Breast epithelium (tissue), 4 donors: ENCODE measurements at regions not wholly inside any gene's neighbourhood (a gene's known extent, or its start where the extent isn't known, plus 50 kb on each side); places are given as distances from the start of the nearest gene placed in this dataset.

Source experiments
- DNase-seq, 2 donors: peaks; one replicate each; pipeline ENCODE4 v3.0.0-alpha.2; 2019; ENCODE audit warnings: low spot score in 2 of 2
- H3K27ac ChIP-seq, 2 donors: fragments of 200-600 bp; sonication (generic) in 1 of 2; one replicate each; pipeline ENCODE4 v1.5.1; 2016 to 2019; ENCODE audit warnings: mild to moderate bottlenecking in 1 of 2
- H3K27me3 ChIP-seq, 2 donors: fragments of 200-600 bp; sonication (generic) in 1 of 2; one replicate each; pipeline versions ENCODE4 v1.5.1 to v1.6.0; 2017 to 2019; ENCODE audit warnings: control low read depth in 1 of 2, mild to moderate bottlenecking in 1 of 2
- H3K36me3 ChIP-seq: fragments of 200-600 bp; one replicate; pipeline ENCODE4 v1.5.1; 2019
- H3K4me1 ChIP-seq, 2 donors: fragments of 200-600 bp; sonication (generic); one replicate each; pipeline ENCODE4 v1.5.1; 2016 to 2019; ENCODE audit warnings: control low read depth in 1 of 2
- H3K4me3 ChIP-seq, 3 donors: fragments of 200-600 bp; sonication (generic); 1 replicate in 2 of 3; 2 replicates in 1 of 3; pipeline ENCODE4 v1.5.1; 2016 to 2019; ENCODE audit warnings: mild to moderate bottlenecking in 3 of 3, moderate library complexity in 2 of 3
- H3K9me3 ChIP-seq, 2 donors: fragments of 200-600 bp; sonication (generic) in 1 of 2; one replicate each; pipeline ENCODE4 v1.5.1; 2016 to 2019; ENCODE audit warnings: control low read depth in 1 of 2
- CTCF ChIP-seq, 3 donors: fragments of 450-650 bp; IDR thresholded peaks; one replicate each; pipeline ENCODE4 v1.5.1; 2016 to 2017; ENCODE audit warnings: antibody characterized with exemption in 3 of 3, mild to moderate bottlenecking in 3 of 3, moderate library complexity in 3 of 3
- POLR2A ChIP-seq: fragments of 450-650 bp; IDR thresholded peaks from one replicate; pipeline ENCODE4 v1.6.1; 2016; ENCODE audit warnings: antibody characterized with exemption, mild to moderate bottlenecking, moderate library complexity
- POLR2AphosphoS5 ChIP-seq, 3 donors: sonication (generic); formaldehyde crosslinking; IDR thresholded peaks; one replicate each; pipeline ENCODE4 v1.6.1; 2017; ENCODE audit warnings: antibody characterized with exemption in 3 of 3
- intact Hi-C: fragments of 100-400 bp; cut with DNase I; formaldehyde crosslinking; loops from one replicate; pipeline ENCODE4 v1.15.1; 2023; ENCODE audit warnings: low total_unique reads

- no peak for DNase-seq
- Histone ChIP-seq H3K4me1 (no peaks in the 10 kb centered on the region), H3K9me3 (no peaks in the 10 kb centered on the region), H3K27ac (no peak overlapping the region), H3K27me3 (no peaks in the 10 kb centered on the region), H3K4me3 (no peak overlapping the region), H3K36me3 (no peaks in the 10 kb centered on the region)
- TF ChIP-seq CTCF (IDR thresholded peaks at IDR 0.05) (no peak), POLR2AphosphoS5 (IDR thresholded peaks at IDR 0.05) (no peak), POLR2A (no peak)
- intact Hi-C loops, result loop anchor here (10.0 kb wide), 1 partner anchor 1923 kb away; no protein-coding TSS in a partner anchor
Observed at GRCh38 chr6:103797738-103798137, 1062.0 kb downstream of the HACE1 start.

- intact Hi-C loops, result loop anchor here (10.0 kb wide), 1 partner anchor 1917 kb away; no protein-coding TSS in a partner anchor
- TF ChIP-seq POLR2A, result no peak
- no peak for TF ChIP-seq POLR2AphosphoS5 (IDR thresholded peaks at IDR 0.05)
- TF ChIP-seq CTCF (IDR thresholded peaks at IDR 0.05), result no peak
- DNase-seq, result no peak
- Histone ChIP-seq H3K36me3 (no peaks in the 10 kb centered on the region), H3K4me1 (no peaks in the 10 kb centered on the region), H3K9me3 (no peaks in the 10 kb centered on the region), H3K4me3 (no peak overlapping the region), H3K27ac (no peak overlapping the region), H3K27me3 (no peaks in the 10 kb centered on the region)
Observed at GRCh38 chr6:103791458-103791857, 1068.3 kb downstream of the HACE1 start.

GRCh38 chr6:103784117-103784516 is 1075.6 kb downstream of the HACE1 start:
- no peaks in the 10 kb centered on the region for H3K36me3 ChIP-seq
- H3K4me3 ChIP-seq, result no peak overlapping the region
- H3K4me1 ChIP-seq, result no peaks in the 10 kb centered on the region
- H3K27ac ChIP-seq, result no peak overlapping the region
- H3K9me3 ChIP-seq, result no peaks in the 10 kb centered on the region
- no peak for TF ChIP-seq POLR2A
- TF ChIP-seq CTCF (IDR thresholded peaks at IDR 0.05), result no peak
- no peak for TF ChIP-seq POLR2AphosphoS5 (IDR thresholded peaks at IDR 0.05)
- no peaks in the 10 kb centered on the region for H3K27me3 ChIP-seq
- intact Hi-C loops, result no loop called here
- DNase-seq, result no peak

GRCh38 chr6:103783329-103783728 is 1076.4 kb downstream of the HACE1 start:
- no peak for DNase-seq
- H3K4me1 ChIP-seq, result no peaks in the 10 kb centered on the region
- no peak overlapping the region for H3K4me3 ChIP-seq
- intact Hi-C loops, result no loop called here
- no peak for TF ChIP-seq POLR2A
- TF ChIP-seq CTCF (IDR thresholded peaks at IDR 0.05), result no peak
- TF ChIP-seq POLR2AphosphoS5 (IDR thresholded peaks at IDR 0.05), result no peak
- H3K27me3 ChIP-seq, result no peaks in the 10 kb centered on the region
- no peaks in the 10 kb centered on the region for H3K9me3 ChIP-seq
- H3K27ac ChIP-seq, result no peak overlapping the region
- no peaks in the 10 kb centered on the region for H3K36me3 ChIP-seq

- no peak for DNase-seq
- Histone ChIP-seq H3K36me3 (no peaks in the 10 kb centered on the region), H3K4me1 (no peaks in the 10 kb centered on the region), H3K9me3 (no peaks in the 10 kb centered on the region), H3K27me3 (no peaks in the 10 kb centered on the region), H3K27ac (no peak overlapping the region), H3K4me3 (no peak overlapping the region)
- intact Hi-C loops, result no loop called here
- TF ChIP-seq POLR2AphosphoS5 (IDR thresholded peaks at IDR 0.05) (no peak), CTCF (IDR thresholded peaks at IDR 0.05) (no peak), POLR2A (no peak)
Observed at GRCh38 chr6:103769431-103769830, 1090.3 kb downstream of the HACE1 start.
